ENCODE measurements at regions not wholly inside any gene's neighbourhood (a gene's known extent, or its start where the extent isn't known, plus 50 kb on each side); places are given as distances from the start of the nearest gene placed in this dataset.
A peak's percentile ranks its signal among the peaks of the same experiment; 100 is the strongest.

DNA sequence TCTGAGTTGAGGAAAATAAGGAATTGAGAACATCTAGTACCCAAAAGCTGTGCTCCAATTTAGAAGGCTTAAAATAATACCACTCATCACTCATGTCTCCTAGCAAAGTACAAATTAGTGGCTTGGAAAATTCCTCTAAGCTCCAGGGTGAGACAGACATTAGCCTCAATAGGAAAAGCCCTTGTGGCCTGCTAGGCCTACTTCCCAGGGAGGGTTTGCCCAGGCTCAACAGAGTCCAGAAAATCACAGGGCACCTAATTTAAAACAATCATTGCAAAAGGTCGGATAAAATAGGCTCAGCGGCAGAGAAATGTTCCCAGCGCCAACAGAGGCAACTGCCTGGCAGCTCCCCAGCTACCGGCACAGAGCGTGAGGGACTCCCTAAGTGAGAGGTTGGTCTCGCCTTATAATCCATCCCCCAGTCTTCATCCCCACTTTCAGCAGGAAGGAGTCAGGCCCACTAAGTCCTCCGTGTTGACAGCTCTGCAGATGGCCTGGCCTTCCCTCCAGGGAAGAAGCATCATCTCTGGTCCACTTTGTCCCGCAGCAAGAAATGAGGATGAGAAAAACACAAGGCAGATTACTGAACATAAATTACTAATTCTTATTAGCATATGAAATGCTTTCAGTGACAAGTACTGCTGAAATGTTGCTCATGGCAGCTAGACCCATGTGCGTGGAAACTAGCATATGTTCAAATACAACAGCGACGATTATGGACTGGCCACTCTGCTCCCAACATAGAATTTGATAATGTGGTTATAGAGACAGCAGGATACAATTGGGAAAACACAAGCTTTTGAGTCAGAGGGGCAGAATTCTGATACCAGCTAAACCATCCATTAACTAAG lies 1177.7 kb upstream of the AUTS2 start:
- DNase-seq, result no peak

- DNase-seq, result no peak
Measured at GRCh38 chr7:68421712-68422111, 1176.6 kb upstream of the AUTS2 start.

- DNase-seq, result no peak
Measured at GRCh38 chr7:68422281-68422680, 1176.0 kb upstream of the AUTS2 start.

- no peak for DNase-seq
Measured at GRCh38 chr7:68423356-68423755, 1174.9 kb upstream of the AUTS2 start.

DNA sequence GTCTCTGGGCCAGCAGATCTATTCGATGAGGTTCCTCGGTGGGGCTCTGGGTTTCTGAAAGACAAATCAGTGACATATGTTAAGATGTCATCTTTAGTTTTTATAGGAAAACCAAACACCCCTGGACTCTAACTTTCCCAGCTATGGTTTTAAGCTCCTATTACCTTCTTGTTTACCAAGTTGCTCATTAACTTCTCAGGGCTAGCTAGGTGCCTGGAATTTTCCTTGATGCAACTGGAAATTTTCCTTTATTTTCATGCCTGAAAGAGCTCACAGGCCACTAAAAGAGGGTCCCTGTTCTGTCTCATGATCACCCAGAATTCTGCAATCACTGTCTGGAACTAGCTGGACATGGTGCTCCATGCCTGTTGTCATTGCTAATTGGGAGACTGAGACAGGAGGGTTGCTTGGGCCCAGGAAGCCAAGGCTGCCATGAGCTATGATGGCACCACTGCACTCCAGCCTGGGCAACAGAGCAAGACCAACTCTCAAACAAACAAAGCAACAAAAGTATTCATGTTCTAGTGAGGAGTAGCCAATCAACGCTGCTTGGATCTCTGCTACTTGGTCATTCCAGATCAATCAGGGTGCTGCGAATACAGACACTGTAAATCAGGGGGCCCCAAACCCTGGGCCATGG lies 1173.5 kb upstream of the AUTS2 start:
- DNase-seq, result no peak

DNA sequence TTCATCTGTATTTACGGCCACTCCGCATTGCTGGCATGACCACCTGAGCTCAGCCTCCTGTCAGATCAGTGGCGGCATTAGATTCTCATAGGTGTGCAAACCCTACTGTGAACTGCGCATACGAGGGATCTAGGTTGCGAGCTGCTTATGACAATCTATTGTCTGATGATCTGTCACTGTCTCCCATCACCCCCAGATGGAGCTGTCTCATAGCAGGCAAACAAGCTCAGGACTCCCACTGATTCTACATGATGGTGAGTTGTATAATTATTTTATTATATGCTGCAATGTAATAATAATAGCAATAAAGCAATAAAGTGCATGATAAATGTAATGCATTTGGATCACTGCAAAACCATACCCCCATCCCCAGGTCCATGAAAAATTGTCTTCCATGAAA lies 1172.9 kb upstream of the AUTS2 start:
- DNase-seq, result no peak

- DNase-seq, result no peak
Measured at GRCh38 chr7:68429411-68430117, 1168.7 kb upstream of the AUTS2 start.

GRCh38 chr7:68432585-68432984 lies 1165.7 kb upstream of the AUTS2 start:
- no peak for DNase-seq

- no peak for DNase-seq
Measured at GRCh38 chr7:68433462-68434070, 1164.7 kb upstream of the AUTS2 start.

DNA sequence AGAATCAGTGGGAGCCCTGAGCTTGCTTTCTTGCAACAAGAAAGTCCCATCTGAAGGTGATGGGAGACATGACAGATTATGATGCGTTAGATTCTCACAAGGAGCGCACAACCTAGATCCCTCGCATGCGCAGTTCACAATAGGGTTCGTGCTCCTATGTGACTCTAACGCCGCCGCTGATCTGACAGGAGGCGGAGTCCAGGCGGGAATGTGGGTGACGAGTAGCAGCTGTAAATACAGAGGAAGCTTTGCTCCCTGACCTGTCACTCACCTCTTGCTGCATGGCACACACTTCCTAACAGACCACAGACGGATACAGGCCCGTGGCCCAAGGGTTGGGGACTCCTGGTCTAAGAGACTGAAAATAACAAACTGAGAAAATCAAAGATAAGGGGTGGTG lies 1163.4 kb upstream of the AUTS2 start:
- DNase-seq, result peak; percentile 22 to 43

DNA sequence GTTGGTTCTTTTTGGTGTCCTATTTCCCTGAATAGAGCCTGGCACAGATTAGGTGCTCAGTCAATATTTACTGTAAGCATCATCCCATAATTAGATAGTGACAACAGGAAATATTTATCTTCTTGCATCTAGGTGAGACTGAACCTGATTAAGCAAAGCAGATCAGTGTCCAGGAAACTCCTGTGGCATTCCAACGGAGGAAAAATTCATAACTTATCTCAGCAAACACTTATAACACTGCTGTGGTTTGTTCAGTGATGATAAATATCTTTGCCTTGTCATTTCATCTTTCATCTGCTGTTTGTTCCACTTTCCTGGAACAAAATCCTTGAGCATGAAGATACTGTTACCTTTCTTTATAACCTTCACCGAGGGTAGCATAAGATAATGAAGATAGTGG lies 1160.3 kb upstream of the AUTS2 start:
- no peak for DNase-seq

GRCh38 chr7:68438811-68439210 lies 1159.5 kb upstream of the AUTS2 start:
- no peak for DNase-seq

GRCh38 chr7:68439897-68440296 lies 1158.4 kb upstream of the AUTS2 start:
- no peak for DNase-seq

- DNase-seq, result no peak
Measured at GRCh38 chr7:68440866-68441265, 1157.4 kb upstream of the AUTS2 start.

DNA sequence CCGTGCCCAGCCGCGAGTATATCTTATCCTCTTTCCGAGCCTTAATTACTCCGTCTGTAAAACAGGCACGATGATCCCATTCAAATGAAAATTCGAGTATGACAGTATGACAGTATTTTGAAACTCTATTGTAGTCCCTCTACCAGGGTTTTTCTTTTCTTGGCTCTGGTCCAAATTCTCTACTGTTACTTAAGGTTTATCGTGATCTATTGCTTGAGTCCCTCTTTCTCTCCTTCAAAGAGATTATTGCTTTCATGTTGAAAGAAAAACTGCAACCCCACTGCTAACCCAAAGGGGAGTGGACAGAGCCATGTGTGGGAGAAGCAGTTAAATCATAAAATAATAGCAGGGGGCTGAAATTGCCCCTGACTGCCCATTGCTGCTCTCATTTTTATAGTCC lies 1156.6 kb upstream of the AUTS2 start:
- DNase-seq, result no peak

DNA sequence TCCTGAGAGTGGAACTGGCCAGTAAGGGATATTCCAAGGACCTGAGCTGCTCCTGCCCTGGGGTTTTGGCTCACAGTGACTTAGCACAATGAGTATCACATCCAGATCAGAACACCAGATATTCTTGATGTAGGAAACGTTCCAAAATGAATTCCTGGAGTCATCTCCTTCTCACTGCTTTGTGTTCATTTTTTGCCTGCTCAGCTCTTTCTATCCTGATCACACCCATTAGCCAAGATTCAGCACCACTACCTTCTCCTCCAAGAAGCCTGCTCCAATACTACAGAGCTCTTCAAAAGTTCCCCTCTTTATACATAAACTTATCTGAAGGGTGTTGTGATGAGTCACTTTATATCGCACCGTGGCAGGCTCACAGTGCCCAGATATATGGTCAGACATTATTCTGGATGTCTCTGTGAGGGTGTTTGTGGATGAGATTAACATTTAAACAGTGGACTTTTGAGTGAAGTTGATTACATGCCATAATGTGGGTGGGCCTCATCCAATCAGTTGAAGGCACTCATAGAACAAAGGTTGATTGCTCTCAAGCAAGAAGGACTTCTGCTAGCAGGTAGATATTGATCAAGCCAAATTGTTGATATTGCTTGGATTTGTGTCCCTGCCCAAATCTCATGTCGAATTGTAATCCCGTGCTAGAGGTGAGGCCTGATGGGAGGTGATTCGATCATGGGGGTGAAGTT lies 1155.2 kb upstream of the AUTS2 start:
- DNase-seq, result no peak

GRCh38 chr7:68444042-68444441 lies 1154.2 kb upstream of the AUTS2 start:
- no peak for DNase-seq

DNA sequence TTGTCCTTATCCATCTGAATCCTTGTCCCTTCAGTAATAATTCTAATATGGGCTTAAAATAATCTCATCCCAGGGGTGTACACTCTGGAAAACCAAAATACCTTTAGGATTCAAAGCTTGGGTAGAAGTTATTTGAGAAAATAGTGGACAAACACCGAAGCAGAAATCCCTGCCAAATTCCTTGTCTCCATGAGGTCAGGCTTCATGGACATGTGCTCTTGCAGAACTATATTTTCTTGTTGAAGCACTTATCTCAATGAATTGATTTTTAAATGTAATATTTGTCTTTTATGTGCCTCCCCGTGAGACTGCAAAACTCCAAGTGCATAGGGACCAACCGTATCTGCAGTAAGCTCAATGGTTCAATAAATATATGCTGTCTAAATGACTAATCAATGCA lies 1153.3 kb upstream of the AUTS2 start:
- no peak for DNase-seq

DNA sequence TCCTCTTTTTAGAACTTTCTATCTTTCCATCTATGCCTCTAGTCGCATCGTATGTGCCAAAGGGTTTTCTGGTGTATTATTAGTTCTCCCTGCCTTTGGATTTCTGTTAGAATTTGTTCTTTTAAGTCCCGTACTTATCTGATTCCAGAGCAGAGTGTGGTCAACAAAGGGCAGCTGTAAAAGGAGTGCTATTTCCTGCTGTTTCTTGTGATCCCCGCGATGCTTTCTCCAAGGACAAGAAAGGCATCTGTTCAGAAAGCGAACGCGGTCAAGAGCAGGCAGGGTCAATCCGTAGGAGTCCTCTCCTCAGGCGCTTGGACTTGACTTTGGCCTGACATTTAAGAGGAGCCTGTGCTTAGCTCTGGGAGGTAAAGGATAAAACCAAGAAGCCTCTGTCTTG lies 1152.1 kb upstream of the AUTS2 start:
- no peak for DNase-seq

DNA sequence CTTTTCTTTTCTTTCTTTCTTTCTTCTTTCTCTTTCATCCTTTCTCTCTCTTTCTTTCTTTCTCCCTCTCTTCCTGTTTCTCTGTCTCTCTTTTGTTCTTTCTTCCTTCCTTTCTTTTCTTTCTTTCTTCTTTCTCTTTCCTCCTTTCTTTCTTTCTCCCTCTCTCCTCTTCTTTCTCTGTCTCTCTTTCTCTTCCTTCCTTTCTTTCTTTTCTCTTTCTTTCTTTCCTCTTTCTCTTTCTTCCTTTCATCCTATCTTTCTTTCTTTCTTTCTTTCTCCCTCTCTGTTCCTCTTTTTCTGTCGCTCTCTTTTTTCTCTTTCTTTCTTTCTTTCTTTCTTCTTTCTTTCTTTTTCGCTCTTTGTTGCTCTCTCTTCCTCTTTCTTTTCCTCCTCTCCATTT lies 1149.2 kb upstream of the AUTS2 start:
- DNase-seq, result no peak

DNA sequence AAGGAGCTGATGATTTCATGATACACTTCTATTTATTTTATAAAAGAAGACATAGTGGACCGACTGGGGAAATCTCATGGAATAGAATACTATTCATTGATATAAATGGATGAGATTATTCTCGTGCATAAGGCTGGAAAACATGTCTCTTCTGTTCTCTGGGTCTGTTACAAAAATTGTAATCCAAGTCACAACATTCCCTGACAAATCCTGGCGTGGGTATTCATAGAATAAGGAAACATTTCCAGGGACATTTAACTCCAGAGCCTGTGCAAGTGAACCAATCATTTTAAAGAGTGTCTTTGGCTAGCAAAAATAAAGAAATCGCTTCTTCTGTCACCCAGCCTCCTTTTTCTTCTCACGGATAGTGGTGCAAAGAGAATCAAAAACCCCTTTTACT lies 1148.5 kb upstream of the AUTS2 start:
- DNase-seq, result no peak

DNA sequence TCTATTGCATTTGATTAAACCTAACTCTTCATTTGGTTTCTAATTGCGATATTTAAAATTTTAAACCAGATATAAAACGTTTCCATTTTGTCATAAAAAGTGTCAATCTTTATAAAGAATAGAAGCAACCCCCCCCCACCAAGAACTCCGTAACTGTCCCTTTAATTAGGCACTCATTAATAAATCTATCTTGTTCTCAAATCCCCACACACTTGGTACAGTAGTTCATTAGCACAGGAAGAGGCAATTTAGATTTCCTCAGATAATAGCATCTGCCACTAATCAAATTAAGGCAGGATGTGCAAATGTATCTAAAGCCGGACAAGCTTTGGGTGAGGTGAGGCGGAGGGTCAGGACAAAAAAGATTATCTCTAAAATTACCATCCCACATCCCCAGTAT lies 1143.3 kb upstream of the AUTS2 start:
- DNase-seq, result no peak

- DNase-seq, result no peak
Measured at GRCh38 chr7:68456469-68456868, 1141.8 kb upstream of the AUTS2 start.

Measured in SHP77 (cell line).